SKM-1 (cell line): ENCODE measurements at regions not wholly inside any gene's neighbourhood (a gene's known extent, or its start where the extent isn't known, plus 50 kb on each side); places are given as distances from the start of the nearest gene placed in this dataset.
"Not testable (repeated sequence)": the region's sequence is repeated elsewhere in the genome, so short reads cannot be mapped to it uniquely, and the experiment has no call there.

Experiments
- DNase-seq: peaks from one replicate; lab custom pipeline; 2025; ENCODE audit not compliant: unreplicated experiment; lab: John Stamatoyannopoulos, UW

GRCh38 chr2:235439959-235440662 is 53.7 kb upstream of the AGAP1 start:
- DNase-seq, result no peak

GRCh38 chr2:235443580-235443979 is 50.3 kb upstream of the AGAP1 start:
- not testable (repeated sequence) for DNase-seq
